ENCODE measurements at regions not wholly inside any gene's neighbourhood (a gene's known extent, or its start where the extent isn't known, plus 50 kb on each side); places are given as distances from the start of the nearest gene placed in this dataset.

GRCh38 chr7:68266004-68266579, 1269.5 kb downstream of the TYW1 start:
- TF ChIP-seq CTCF (IDR thresholded peaks at IDR 0.05): no peak
- TF ChIP-seq EP300 (IDR thresholded peaks at IDR 0.05): no peak
- no peak for TF ChIP-seq POLR2AphosphoS5 (IDR thresholded peaks at IDR 0.05)
- no peak for TF ChIP-seq POLR2A (IDR thresholded peaks at IDR 0.05)
